GM19397 (cell line): ENCODE measurements at regions not wholly inside any gene's neighbourhood (a gene's known extent, or its start where the extent isn't known, plus 50 kb on each side); places are given as distances from the start of the nearest gene placed in this dataset.
"Not testable (repeated sequence)": the region's sequence is repeated elsewhere in the genome, so short reads cannot be mapped to it uniquely, and the experiment has no call there.

Experiments used
- ATAC-seq: cut with Tn5 transposase; IDR thresholded peaks from one replicate; pipeline ENCODE4 v1.9.1; 2021; ENCODE audit warnings: mild to moderate bottlenecking, moderate library complexity; ENCODE audit not compliant: unreplicated experiment

- no peak for ATAC-seq
These were observed 107.1 kb downstream of the MRPL14 start for GRCh38 chr6:44020148-44020547.

DNA sequence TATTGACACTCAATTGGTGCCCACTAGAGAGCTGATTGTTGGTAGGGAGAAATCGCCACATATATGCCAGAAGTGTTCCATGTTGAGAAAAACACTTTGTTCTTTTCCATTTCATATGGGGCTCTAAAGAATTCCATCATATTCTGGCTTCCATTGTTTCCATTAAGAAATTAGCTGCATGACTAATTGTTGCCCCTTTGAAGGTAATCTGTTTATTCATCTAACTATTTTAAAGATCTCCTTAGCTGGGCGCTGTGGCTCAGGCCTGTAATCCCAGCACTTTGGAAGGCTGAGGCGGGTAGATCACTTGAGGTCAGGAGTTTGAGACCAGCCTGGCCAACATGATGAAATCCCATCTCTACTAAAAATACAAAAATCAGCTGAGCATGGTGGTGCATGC is 109.9 kb downstream of the MRPL14 start:
- not testable (repeated sequence) for ATAC-seq

DNA sequence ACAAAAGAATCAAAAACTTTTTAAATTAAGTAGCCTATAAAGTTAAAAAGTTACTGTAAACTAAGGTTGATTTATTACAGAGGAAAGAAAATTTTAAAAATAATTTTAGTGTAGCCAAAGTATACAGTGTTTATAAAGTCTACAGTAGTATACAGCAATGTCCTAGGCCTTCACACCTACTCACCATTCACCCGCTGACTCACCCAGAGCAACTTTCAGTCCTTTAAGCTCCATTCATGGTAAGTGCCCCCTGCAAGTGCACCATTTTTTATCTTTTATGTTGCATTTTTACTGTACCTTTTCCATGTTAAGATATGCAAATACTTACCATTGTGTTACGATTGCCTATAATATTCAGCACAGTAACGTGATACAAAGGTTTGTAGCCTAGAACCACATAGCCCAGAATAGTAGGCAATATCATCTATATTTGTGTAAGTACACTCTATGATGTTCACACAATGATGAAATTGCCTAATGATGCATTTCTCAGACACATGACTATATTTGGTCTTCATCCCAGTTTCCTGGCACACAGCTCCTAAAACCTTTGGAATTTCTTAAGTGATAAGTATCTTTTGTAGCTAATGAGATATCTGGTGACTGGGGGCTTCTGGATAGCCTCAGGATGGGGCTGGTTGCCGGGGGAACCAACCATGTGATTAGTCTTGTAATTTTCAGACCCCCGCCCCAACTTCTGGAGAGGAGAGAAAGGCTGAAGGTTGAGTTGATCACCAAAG is 111.0 kb downstream of the MRPL14 start:
- no peak for ATAC-seq

DNA sequence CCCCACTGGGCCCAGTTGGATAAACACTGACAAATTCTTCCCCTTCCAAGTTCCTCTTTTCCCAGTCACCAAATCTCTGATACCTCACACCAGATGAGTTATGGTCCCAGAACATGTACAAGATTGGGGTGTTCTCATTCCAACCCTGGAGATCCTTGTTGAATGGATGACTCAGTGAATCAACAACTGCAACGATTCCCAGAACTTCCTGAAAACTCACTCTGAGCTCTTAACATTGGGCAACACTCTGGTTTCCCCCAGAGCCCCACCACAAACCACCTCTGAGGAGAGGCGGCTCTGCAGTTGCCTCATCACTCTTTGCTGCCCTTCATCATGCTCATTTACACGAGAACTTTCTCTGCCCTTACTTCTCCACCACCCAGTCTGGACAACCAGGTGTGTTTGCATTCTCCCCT is 115.2 kb downstream of the MRPL14 start:
- no peak for ATAC-seq

DNA sequence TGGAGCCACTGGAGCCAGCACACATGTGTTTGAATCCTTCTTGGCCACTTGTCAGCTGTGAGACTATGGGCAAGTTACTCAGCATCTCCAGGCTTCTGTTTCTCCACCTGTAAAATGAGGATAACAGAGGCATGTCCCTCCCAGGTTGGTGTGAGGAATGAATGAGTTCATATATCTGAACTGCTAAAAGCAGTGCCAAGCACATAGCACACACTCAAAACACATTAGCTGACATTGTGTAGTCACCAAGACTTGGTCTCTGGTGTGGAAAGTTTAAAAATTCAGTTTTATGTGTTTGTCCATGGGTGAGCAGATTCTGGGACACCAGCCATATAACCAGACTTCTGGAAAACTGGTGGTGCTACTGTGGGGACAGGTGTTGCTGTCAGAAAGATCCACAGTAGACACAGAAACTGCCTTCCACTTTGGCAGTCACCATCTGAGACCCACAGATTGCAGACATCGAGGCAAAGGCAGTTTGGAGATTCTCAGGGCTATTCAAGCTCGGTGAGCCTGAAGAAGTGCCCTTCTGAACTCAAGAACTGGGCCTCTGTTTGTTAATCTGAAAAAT is 115.8 kb downstream of the MRPL14 start:
- no peak for ATAC-seq

GRCh38 chr6:44010411-44011349 is 116.6 kb downstream of the MRPL14 start:
- ATAC-seq = no peak

DNA sequence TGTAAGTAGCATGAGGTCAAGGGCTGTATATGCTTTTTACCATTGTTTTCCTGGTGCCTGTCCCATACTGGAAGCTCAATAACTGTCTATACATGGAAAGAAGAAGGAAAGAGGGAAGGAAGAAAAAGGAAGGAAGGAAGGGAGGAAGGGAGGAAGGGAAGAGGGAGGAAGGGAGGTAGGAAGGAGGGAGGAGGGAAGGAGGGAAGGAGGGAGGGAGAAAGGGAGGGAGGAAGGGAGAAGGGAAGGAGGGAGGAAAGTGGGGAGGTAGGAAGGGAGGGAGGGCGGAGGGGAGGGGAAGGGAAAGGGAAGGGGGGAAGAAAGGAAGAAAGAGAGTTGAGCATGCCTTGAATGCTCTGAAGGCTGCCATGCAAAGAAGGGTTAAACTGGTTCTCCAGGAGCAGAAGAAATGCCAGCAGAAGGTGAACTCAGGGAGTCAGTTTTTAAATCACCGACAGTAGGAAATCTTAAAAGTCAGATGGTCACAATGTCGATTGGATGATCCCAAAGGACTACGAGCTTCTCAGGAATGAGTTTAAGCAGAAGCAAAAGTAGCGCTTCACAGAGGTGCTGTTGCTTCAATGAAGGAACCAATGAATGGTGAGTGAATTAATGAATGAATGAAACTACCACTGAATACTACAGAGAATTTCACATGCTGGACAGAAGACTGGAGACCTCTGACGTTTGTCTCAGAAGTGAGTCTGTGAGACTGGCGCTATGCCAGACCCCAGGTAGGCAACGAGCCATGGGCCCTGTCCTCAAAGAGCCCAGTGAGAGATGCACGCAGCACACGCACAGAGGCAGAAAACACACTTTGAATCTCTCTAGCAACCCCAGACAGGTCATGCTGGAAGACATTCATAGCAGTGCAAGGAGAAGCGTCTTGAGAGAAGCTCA is 117.6 kb downstream of the MRPL14 start:
- no peak for ATAC-seq

DNA sequence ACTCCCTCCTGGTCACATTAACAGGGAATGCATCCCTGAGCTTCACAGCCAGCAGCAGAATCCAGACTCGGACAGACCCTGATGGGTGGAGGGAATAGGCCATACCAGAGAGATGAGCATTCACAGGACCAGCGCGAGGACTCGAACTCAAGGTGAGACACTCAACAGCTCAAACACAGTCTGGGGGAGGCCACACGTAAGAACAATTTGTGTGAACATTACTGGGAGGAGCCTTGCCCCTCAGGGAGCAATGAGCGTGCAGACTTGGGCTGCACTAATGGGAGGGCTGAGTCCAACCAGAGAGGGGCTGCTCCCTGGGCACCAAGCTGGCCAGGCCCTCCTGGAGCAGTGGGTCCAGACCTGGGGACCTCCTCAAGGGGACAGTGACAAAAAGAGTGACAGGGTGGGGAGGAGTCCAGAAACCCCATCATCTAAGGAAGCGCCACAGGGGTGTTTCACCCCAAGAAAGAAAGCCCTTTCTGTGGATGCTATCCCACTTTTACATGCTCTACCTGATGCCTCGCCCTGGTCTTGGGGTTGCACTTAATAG is 118.4 kb downstream of the MRPL14 start:
- no peak for ATAC-seq

GRCh38 chr6:44007818-44008621 is 119.2 kb downstream of the MRPL14 start:
- ATAC-seq = no peak

DNA sequence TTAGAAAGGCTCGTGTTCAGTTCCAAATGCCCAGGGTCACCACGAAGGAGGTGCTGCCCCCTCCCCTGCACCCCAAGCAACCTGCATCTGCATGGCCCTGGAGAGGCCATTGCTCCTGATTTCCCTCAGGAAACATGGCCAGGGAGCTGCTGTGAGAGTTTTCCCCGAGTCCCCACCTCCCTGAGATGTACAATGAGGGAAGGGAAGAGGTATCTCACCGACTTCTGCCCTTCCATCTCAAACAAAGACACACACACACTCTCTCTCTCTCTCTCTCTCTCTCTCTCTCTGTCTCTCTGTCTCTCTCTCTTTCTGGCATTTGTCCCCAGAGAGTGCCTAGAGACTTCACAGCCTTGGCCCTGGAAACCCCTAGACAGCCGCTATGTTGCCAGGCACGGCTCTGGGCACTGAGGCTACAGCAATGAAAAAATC is 120.4 kb downstream of the MRPL14 start:
- no peak for ATAC-seq

DNA sequence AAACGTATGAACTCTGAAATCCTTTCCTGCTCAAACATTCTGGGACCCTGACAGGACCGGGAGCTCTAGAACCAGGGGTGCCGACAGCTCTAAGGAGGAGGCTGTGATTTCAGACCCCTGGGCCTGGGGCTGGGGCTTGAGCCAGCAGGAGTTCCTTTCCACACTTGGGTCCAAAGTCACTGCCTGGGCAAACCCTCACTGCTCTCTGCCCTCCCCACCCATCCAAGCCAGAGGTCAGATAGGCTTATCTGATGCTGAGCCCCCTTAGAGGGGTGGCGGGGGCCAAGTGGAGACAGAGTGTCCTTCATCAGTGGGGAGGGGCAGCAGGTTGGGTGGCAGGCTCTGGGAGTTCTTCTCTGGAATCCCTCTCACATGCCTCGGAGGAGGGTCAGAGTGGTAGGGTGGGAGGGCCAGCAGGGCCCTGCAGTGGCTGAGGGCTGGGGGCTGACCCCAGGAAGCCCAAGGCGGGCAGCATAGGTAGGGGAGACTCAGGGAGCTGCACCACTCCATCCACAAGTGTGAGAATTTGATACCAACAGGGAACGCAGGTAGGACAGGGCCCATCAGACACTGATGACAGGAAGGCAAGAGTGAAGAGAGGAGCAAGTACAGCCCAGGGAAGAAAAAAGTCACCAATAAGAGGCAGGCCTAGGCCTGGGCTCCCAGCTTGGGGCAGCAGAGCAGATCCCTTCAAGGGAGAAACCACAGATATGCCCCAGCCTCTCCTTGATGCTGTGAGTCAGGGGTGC is 121.0 kb downstream of the MRPL14 start:
- no peak for ATAC-seq

DNA sequence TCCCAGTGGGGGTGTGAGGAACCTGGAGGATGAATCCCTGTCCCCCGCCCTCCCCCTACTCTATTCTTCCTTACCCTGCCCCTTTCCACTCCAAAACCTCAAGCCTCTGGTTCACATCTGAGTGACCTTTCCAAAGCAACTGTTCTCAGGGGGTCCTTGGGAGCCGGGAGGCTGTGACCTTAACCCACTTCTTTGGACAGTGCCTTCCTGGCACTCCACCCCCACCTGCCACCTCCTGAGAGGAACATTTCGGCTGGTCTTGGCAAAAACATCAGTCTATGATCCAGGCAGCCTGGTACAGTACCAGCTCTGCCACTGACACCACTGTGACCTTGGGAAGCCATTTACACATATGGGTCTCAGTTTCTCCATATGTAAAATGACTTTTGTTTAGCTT is 121.7 kb downstream of the MRPL14 start:
- no peak for ATAC-seq

- no peak for ATAC-seq
These were observed 122.4 kb downstream of the MRPL14 start for GRCh38 chr6:44004625-44005506.

GRCh38 chr6:44004136-44004535 is 123.1 kb downstream of the MRPL14 start:
- no peak for ATAC-seq

- ATAC-seq = no peak
These were observed 123.7 kb downstream of the MRPL14 start for GRCh38 chr6:44003345-44004061.

- no peak for ATAC-seq
These were observed 124.5 kb downstream of the MRPL14 start for GRCh38 chr6:44002593-44003344.
